MM.1S (cell line): ENCODE measurements at regions not wholly inside any gene's neighbourhood (a gene's known extent, or its start where the extent isn't known, plus 50 kb on each side); places are given as distances from the start of the nearest gene placed in this dataset.

Source experiments
- CTCF ChIP-seq: fragments of 300-600 bp; sonication (generic); IDR thresholded peaks from 2 replicates; pipeline ENCODE4 v1.5.1; 2016; ENCODE audit warnings: antibody characterized with exemption, low read length, mixed read lengths
- EZH2 ChIP-seq: fragments of 300-600 bp; sonication (generic); optimal IDR thresholded peaks from 2 replicates; pipeline ENCODE3; 2017; ENCODE audit warnings: low read depth, mild to moderate bottlenecking, antibody characterized with exemption, low read length, mixed read lengths

GRCh38 chr9:8156346-8156745 is 356.8 kb upstream of the DMAC1 start:
- no peak for TF ChIP-seq CTCF
- TF ChIP-seq EZH2: no peak
